Adrenal gland (tissue), 5 donors: ENCODE measurements at regions not wholly inside any gene's neighbourhood (a gene's known extent, or its start where the extent isn't known, plus 50 kb on each side); places are given as distances from the start of the nearest gene placed in this dataset.

Experiments
- CTCF ChIP-seq, 6 experiments: fragments of 450-650 bp in 4 of 6; fragments of 200-600 bp in 2 of 6; sonication (generic) in 1 of 6; IDR thresholded peaks; 1 replicate in 5 of 6; 2 replicates in 1 of 6; pipeline versions ENCODE4 v1.5.1 to v1.8.0; 2016 to 2021; ENCODE audit warnings: antibody characterized with exemption in 6 of 6, mild to moderate bottlenecking in 2 of 6, moderate library complexity in 1 of 6
- POLR2A ChIP-seq, 2 donors: fragments of 450-650 bp; IDR thresholded peaks; one replicate each; pipeline ENCODE4 v1.6.1; 2017; ENCODE audit warnings: antibody characterized with exemption in 2 of 2, mild to moderate bottlenecking in 2 of 2, moderate library complexity in 1 of 2
- donor health status: DM: no; HTN: no; CAD: no.

GRCh38 chr12:115194857-115195256, 510.9 kb upstream of the TBX3 start:
- no peak for TF ChIP-seq CTCF (IDR thresholded peaks at IDR 0.05)
- no peak for TF ChIP-seq POLR2A (IDR thresholded peaks at IDR 0.05)
